H1 (cell line): ENCODE measurements at regions not wholly inside any gene's neighbourhood (a gene's known extent, or its start where the extent isn't known, plus 50 kb on each side); places are given as distances from the start of the nearest gene placed in this dataset.

Experiments
- BACH1 ChIP-seq: IDR thresholded peaks from 2 replicates; pipeline ENCODE4 v1.6.1; 2012; ENCODE audit warnings: low read length, improper control_type of control experiment
- CBX5 ChIP-seq: fragments of 300-800, 300-1000 bp; sonication (generic); IDR thresholded peaks from 2 replicates; pipeline ENCODE4 v1.7.1; 2016; ENCODE audit warnings: antibody characterized with exemption, low read length, low read depth
- EP300 ChIP-seq, 2 experiments: IDR thresholded peaks; 1 replicate in 1 of 2; 2 replicates in 1 of 2; pipeline ENCODE4 v1.6.1; 2011 to 2012; ENCODE audit warnings: low read depth in 2 of 2, low read length in 2 of 2, mild to moderate bottlenecking in 2 of 2, borderline replicate concordance in 1 of 2, inconsistent platforms in 1 of 2, moderate library complexity in 1 of 2
- HDAC2 ChIP-seq, 2 experiments: fragments of 300-600 bp in 1 of 2; sonication (generic) in 1 of 2; IDR thresholded peaks; 2 replicates each; pipeline ENCODE4 v1.6.1; 2011 to 2012; ENCODE audit warnings: low read depth in 2 of 2, low read length in 2 of 2, mild to moderate bottlenecking in 2 of 2, moderate library complexity in 2 of 2, borderline replicate concordance in 1 of 2, inconsistent platforms in 1 of 2
- SP4 ChIP-seq: IDR thresholded peaks from 2 replicates; pipeline ENCODE4 v1.6.1; 2012; ENCODE audit warnings: low read length, inconsistent platforms
- ZNF274 ChIP-seq: IDR thresholded peaks from 2 replicates; pipeline ENCODE4 v1.7.0; 2012; ENCODE audit warnings: low read length, borderline replicate concordance; ENCODE audit errors: extremely low read depth
- TF ChIP-seq, protein P1 (sequence below): IDR thresholded peaks from 2 replicates; pipeline ENCODE4 v1.6.1; 2011; ENCODE audit warnings: low read length, improper control_type of control experiment

DNA sequence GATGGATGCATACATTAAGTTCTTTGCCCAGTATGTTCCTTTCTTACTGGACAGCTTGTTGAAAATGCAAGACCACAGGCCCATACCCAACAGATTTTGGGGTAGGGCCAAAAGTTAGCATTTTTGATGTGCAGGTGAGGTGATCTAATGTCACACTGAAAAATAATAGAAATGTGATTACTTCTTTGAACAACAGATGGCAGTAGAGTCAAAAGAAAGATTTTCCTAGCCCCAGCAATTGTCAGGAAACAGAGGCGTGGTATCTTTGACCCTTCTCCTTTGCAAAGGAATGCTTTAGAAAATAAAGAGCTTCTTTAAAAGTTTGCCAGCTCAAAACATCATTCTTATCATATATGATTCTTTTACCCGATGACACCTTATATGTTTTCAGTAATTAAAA is 343.6 kb upstream of the SYT4 start:
- TF ChIP-seq, protein P1, sequence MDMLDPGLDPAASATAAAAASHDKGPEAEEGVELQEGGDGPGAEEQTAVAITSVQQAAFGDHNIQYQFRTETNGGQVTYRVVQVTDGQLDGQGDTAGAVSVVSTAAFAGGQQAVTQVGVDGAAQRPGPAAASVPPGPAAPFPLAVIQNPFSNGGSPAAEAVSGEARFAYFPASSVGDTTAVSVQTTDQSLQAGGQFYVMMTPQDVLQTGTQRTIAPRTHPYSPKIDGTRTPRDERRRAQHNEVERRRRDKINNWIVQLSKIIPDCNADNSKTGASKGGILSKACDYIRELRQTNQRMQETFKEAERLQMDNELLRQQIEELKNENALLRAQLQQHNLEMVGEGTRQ, result no peak
- TF ChIP-seq EP300 (IDR thresholded peaks at IDR 0.05; ENCODE audit: borderline replicate concordance in 1 of 2, low read depth in 2 of 2, low read length in 2 of 2) (no peak), BACH1 (no peak), HDAC2 (IDR thresholded peaks at IDR 0.05; ENCODE audit: borderline replicate concordance in 1 of 2, low read depth in 2 of 2, low read length in 2 of 2) (no peak), ZNF274 (no peak), CBX5 (no peak), SP4 (no peak)
